Mesenchymal stem cell (in vitro differentiated cells and primary cell): ENCODE measurements at regions not wholly inside any gene's neighbourhood (a gene's known extent, or its start where the extent isn't known, plus 50 kb on each side); places are given as distances from the start of the nearest gene placed in this dataset.

Experiments
- DNase-seq: peaks from one replicate; pipeline ENCODE4 v3.0.0-alpha.2; 2013
- H2AFZ ChIP-seq: one replicate; pipeline ENCODE4 v1.6.1; 2013; ENCODE audit warnings: low read depth, mild to moderate bottlenecking, control low read depth, inconsistent platforms, low read length, moderate library complexity
- H2AK5ac ChIP-seq: 2 replicates; pipeline ENCODE4 v1.6.1; 2013; ENCODE audit warnings: low read length, moderate library complexity, mild to moderate bottlenecking, inconsistent platforms; ENCODE audit not compliant: severe bottlenecking
- H2BK120ac ChIP-seq: one replicate; pipeline ENCODE4 v1.6.1; 2013; ENCODE audit warnings: low read depth, mild to moderate bottlenecking, inconsistent platforms, low read length, moderate library complexity
- H2BK12ac ChIP-seq, 2 experiments: one replicate each; pipeline ENCODE4 v1.6.1; 2013; ENCODE audit warnings: inconsistent platforms in 2 of 2, low read length in 2 of 2, mild to moderate bottlenecking in 2 of 2, moderate library complexity in 2 of 2, control low read depth in 1 of 2
- H2BK15ac ChIP-seq: one replicate; pipeline ENCODE4 v1.6.1; 2013; ENCODE audit warnings: mild to moderate bottlenecking, low read depth, inconsistent platforms; ENCODE audit not compliant: poor library complexity, severe bottlenecking
- H2BK5ac ChIP-seq: 2 replicates; pipeline ENCODE4 v1.6.1; 2013; ENCODE audit warnings: low read depth, mild to moderate bottlenecking, low read length, control low read depth, inconsistent platforms; ENCODE audit not compliant: poor library complexity, severe bottlenecking
- H3K14ac ChIP-seq, 2 experiments: one replicate each; pipeline ENCODE4 v1.6.1; 2013; ENCODE audit warnings: inconsistent platforms in 2 of 2, low read length in 2 of 2, control low read depth in 1 of 2, mild to moderate bottlenecking in 1 of 2, moderate library complexity in 1 of 2
- H3K18ac ChIP-seq, 2 experiments: one replicate each; pipeline ENCODE4 v1.6.1; 2013; ENCODE audit warnings: inconsistent platforms in 2 of 2, low read length in 2 of 2, control low read depth in 1 of 2, low read depth in 1 of 2, mild to moderate bottlenecking in 1 of 2
- H3K23ac ChIP-seq, 2 experiments: one replicate each; pipeline ENCODE4 v1.6.1; 2013; ENCODE audit warnings: inconsistent platforms in 2 of 2, low read length in 2 of 2, mild to moderate bottlenecking in 2 of 2, moderate library complexity in 2 of 2, control low read depth in 1 of 2
- H3K27ac ChIP-seq: 2 replicates; pipeline ENCODE4 v1.5.1; 2013; ENCODE audit warnings: mild to moderate bottlenecking, moderate library complexity, low read length, control low read depth, inconsistent platforms; ENCODE audit not compliant: poor library complexity, severe bottlenecking
- H3K27me3 ChIP-seq, 2 experiments: 2 replicates each; pipeline versions ENCODE4 v1.6.1 to v1.7.0; 2013; ENCODE audit warnings: low read length in 2 of 2, mild to moderate bottlenecking in 2 of 2, moderate library complexity in 2 of 2, control low read depth in 1 of 2, inconsistent platforms in 1 of 2; ENCODE audit not compliant: control insufficient read depth in 1 of 2, insufficient read depth in 1 of 2
- H3K36me3 ChIP-seq, 2 experiments: 2 replicates each; pipeline versions ENCODE4 v1.6.1 to v1.7.0; 2013; ENCODE audit warnings: low read length in 2 of 2, control low read depth in 1 of 2, inconsistent platforms in 1 of 2, low read depth in 1 of 2, mild to moderate bottlenecking in 1 of 2; ENCODE audit not compliant: insufficient read depth in 2 of 2, control insufficient read depth in 1 of 2
- H3K4ac ChIP-seq, 2 experiments: one replicate each; pipeline ENCODE4 v1.6.1; 2013; ENCODE audit warnings: inconsistent platforms in 2 of 2, low read length in 2 of 2, mild to moderate bottlenecking in 2 of 2, moderate library complexity in 2 of 2, control low read depth in 1 of 2, low read depth in 1 of 2
- H3K4me1 ChIP-seq: 2 replicates; pipeline ENCODE4 v1.6.1; 2013; ENCODE audit warnings: low read depth, low read length, control low read depth; ENCODE audit not compliant: control insufficient read depth, insufficient read depth
- H3K4me2 ChIP-seq: 2 replicates; pipeline ENCODE4 v1.6.1; 2013; ENCODE audit warnings: low read length, mild to moderate bottlenecking, inconsistent platforms; ENCODE audit not compliant: poor library complexity, severe bottlenecking
- H3K4me3 ChIP-seq, 2 experiments: 2 replicates each; pipeline versions ENCODE4 v1.5.1 to v1.7.0; 2013; ENCODE audit warnings: low read length in 2 of 2, mild to moderate bottlenecking in 2 of 2, control low read depth in 1 of 2, low read depth in 1 of 2; ENCODE audit not compliant: insufficient read depth in 1 of 2
- H3K79me1 ChIP-seq: replicated peaks from 2 replicates; pipeline ENCODE4 v1.6.1; 2013; ENCODE audit warnings: mild to moderate bottlenecking, control low read depth, low read length, inconsistent platforms; ENCODE audit not compliant: poor library complexity, severe bottlenecking
- H3K9ac ChIP-seq: 2 replicates; pipeline ENCODE4 v1.7.0; 2013; ENCODE audit warnings: mild to moderate bottlenecking, low read length, moderate library complexity
- H3K9me3 ChIP-seq: 2 replicates; pipeline ENCODE4 v1.7.0; 2013; ENCODE audit warnings: mild to moderate bottlenecking, low read length; ENCODE audit not compliant: control insufficient read depth
- H4K8ac ChIP-seq: one replicate; pipeline ENCODE4 v1.6.1; 2013; ENCODE audit warnings: inconsistent platforms, mild to moderate bottlenecking, low read length, moderate library complexity
- H4K91ac ChIP-seq: one replicate; pipeline ENCODE4 v1.6.1; 2013; ENCODE audit warnings: mild to moderate bottlenecking, low read length, inconsistent platforms
- WGBS: methylation state at CpG from one replicate; pipeline ENCODE4 v1.1.7; 2013; ENCODE audit warnings: mixed read lengths; 5-methylcytosine and 5-hydroxymethylcytosine counted together

DNA sequence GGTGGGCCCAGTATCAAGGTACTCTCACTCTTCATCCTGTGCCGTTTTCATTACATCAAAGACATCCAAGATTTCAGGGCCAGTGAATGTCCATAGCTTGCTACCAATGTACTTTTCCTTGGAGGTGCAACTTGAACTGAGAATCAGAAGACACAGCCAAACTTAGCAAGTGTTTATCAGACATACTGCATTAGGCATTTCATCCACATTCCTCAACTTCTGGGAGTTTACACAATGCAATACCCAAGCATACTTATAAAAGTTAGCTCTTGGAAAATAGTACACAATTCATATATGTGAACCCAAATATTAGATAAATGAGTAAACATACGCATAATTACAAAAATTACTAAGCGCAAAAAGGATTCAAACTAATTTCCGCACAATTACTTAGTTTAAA lies 216.3 kb upstream of the RHOBTB1 start:
- H3K14ac ChIP-seq = no peak overlapping the region
- H3K4me1 ChIP-seq = no peaks in the 10 kb centered on the region
- H2AK5ac ChIP-seq = no peak overlapping the region
- WGBS = 97% methylated on average over 4 of the region's 4 CpGs
- H4K91ac ChIP-seq = no peak overlapping the region
- no peaks in the 10 kb centered on the region for H3K36me3 ChIP-seq
- no peak overlapping the region for H2AFZ ChIP-seq
- H2BK120ac ChIP-seq = no peak overlapping the region
- no peak overlapping the region for H4K8ac ChIP-seq
- H2BK15ac ChIP-seq = no peak overlapping the region
- H2BK5ac ChIP-seq = no peak overlapping the region
- H3K27ac ChIP-seq = no peak overlapping the region
- no peak overlapping the region for H3K23ac ChIP-seq
- no peak overlapping the region for H3K4ac ChIP-seq
- H3K18ac ChIP-seq = no peak overlapping the region
- peaks cover 0 to 28% of the 10 kb centered on the region in 2 experiments for H3K27me3 ChIP-seq
- no peak overlapping the region for H2BK12ac ChIP-seq
- peak; percentile 19 for DNase-seq
- no peak overlapping the region for H3K9ac ChIP-seq
- H3K79me1 ChIP-seq = no peaks in the 10 kb centered on the region
- H3K4me2 ChIP-seq = no peak overlapping the region
- H3K4me3 ChIP-seq = no peak overlapping the region
- H3K9me3 ChIP-seq = no peaks in the 10 kb centered on the region

GRCh38 chr10:61159253-61159652 lies 215.3 kb upstream of the RHOBTB1 start:
- no peak for DNase-seq
- Histone ChIP-seq H4K91ac (no peak overlapping the region), H3K23ac (no peak overlapping the region), H2AK5ac (no peak overlapping the region), H3K4ac (no peak overlapping the region), H2BK120ac (no peak overlapping the region), H3K27me3 (peaks cover 0 to 38% of the 10 kb centered on the region in 2 experiments), H2BK15ac (no peak overlapping the region), H3K14ac (no peak overlapping the region), H3K79me1 (no peaks in the 10 kb centered on the region), H2AFZ (no peak overlapping the region), H3K4me1 (no peaks in the 10 kb centered on the region), H3K36me3 (no peaks in the 10 kb centered on the region), H3K4me3 (no peak overlapping the region), H3K27ac (no peak overlapping the region), H3K9me3 (no peaks in the 10 kb centered on the region), H3K4me2 (no peak overlapping the region), H3K9ac (no peak overlapping the region), H2BK12ac (no peak overlapping the region), H2BK5ac (no peak overlapping the region), H4K8ac (no peak overlapping the region), H3K18ac (no peak overlapping the region)
- WGBS = 76% methylated on average over 2 of the region's 2 CpGs

DNA sequence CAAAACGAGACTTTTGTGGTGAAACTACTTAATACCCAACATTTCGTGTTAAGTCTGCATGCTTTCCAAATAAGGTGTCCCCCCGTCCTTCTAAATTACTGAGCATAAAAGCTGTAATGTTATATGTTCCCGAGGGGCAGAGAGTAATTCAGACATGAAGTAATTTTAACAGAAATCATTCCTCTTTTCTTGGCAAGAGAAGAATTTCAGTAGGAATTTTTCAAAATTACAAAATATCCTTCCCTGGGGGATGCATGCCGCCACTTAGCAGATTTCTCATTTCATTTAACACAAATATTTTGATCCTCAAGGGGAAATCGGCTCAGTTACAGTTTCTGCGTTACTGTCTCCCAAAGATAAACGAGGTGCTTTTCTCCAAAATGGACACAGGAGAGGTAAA lies 213.2 kb upstream of the RHOBTB1 start:
- WGBS = 86% methylated on average over 5 of the region's 8 CpGs
- Histone ChIP-seq H4K91ac (no peak overlapping the region), H3K14ac (no peak overlapping the region), H2BK12ac (no peak overlapping the region), H2BK120ac (no peak overlapping the region), H2BK15ac (no peak overlapping the region), H3K4me2 (no peak overlapping the region), H3K79me1 (no peaks in the 10 kb centered on the region), H3K23ac (no peak overlapping the region), H3K4ac (no peak overlapping the region), H3K4me3 (no peak overlapping the region), H4K8ac (no peak overlapping the region), H2AFZ (no peak overlapping the region), H3K36me3 (no peaks in the 10 kb centered on the region), H2BK5ac (no peak overlapping the region), H3K27ac (no peak overlapping the region), H2AK5ac (no peak overlapping the region), H3K27me3 (peaks cover 0 to 46% of the 10 kb centered on the region in 2 experiments), H3K9ac (no peak overlapping the region), H3K9me3 (no peaks in the 10 kb centered on the region), H3K18ac (no peak overlapping the region), H3K4me1 (no peaks in the 10 kb centered on the region)
- no peak for DNase-seq

- H3K9ac ChIP-seq = no peak overlapping the region
- no peaks in the 10 kb centered on the region for H3K36me3 ChIP-seq
- H4K91ac ChIP-seq = no peak overlapping the region
- no peak overlapping the region for H2BK5ac ChIP-seq
- H3K4ac ChIP-seq = no peak overlapping the region
- H3K18ac ChIP-seq = no peak overlapping the region
- no peak overlapping the region for H3K4me2 ChIP-seq
- WGBS = 100% methylated on average over 3 of the region's 3 CpGs
- no peak overlapping the region for H2AK5ac ChIP-seq
- H3K79me1 ChIP-seq = no peaks in the 10 kb centered on the region
- no peak overlapping the region for H2AFZ ChIP-seq
- H2BK15ac ChIP-seq = no peak overlapping the region
- H3K27ac ChIP-seq = no peak overlapping the region
- no peak overlapping the region for H3K23ac ChIP-seq
- no peak overlapping the region for H2BK12ac ChIP-seq
- peaks cover 0 to 55% of the 10 kb centered on the region in 2 experiments for H3K27me3 ChIP-seq
- H3K4me1 ChIP-seq = no peaks in the 10 kb centered on the region
- DNase-seq = no peak
- H3K4me3 ChIP-seq = no peak overlapping the region
- no peak overlapping the region for H4K8ac ChIP-seq
- no peak overlapping the region for H2BK120ac ChIP-seq
- H3K14ac ChIP-seq = no peak overlapping the region
- no peaks in the 10 kb centered on the region for H3K9me3 ChIP-seq
Measured at GRCh38 chr10:61153771-61154170, 209.8 kb upstream of the RHOBTB1 start.
